Loucy (cell line): ENCODE measurements at regions not wholly inside any gene's neighbourhood (a gene's known extent, or its start where the extent isn't known, plus 50 kb on each side); places are given as distances from the start of the nearest gene placed in this dataset.

ENCODE experiments used
- H2AFZ ChIP-seq: fragments of 200-600 bp; sonication (generic); 2 replicates; pipeline ENCODE4 v1.6.0; 2016; ENCODE audit warnings: antibody characterized with exemption, mild to moderate bottlenecking, low read length, moderate library complexity
- H3F3A ChIP-seq: fragments of 200-600 bp; 2 replicates; pipeline ENCODE4 v1.6.0; 2016; ENCODE audit warnings: antibody characterized with exemption, low read depth, mild to moderate bottlenecking
- H3K27me3 ChIP-seq: fragments of 200-600 bp; sonication (generic); 2 replicates; pipeline ENCODE4 v1.6.1; 2014; ENCODE audit warnings: low read length, mild to moderate bottlenecking; ENCODE audit not compliant: insufficient read depth, poor library complexity, severe bottlenecking
- H3K36me3 ChIP-seq: fragments of 200-600 bp; sonication (generic); 2 replicates; pipeline ENCODE4 v1.6.1; 2016; ENCODE audit warnings: low read length; ENCODE audit not compliant: insufficient read depth
- H3K4me1 ChIP-seq: fragments of 200-600 bp; sonication (generic); 2 replicates; pipeline ENCODE4 v1.5.1; 2014; ENCODE audit warnings: low read length, mild to moderate bottlenecking; ENCODE audit not compliant: insufficient read depth, poor library complexity, severe bottlenecking
- H3K4me2 ChIP-seq: fragments of 200-600 bp; sonication (generic); 2 replicates; pipeline ENCODE4 v1.6.0; 2014; ENCODE audit warnings: antibody characterized with exemption, low read length, low read depth, mild to moderate bottlenecking; ENCODE audit not compliant: poor library complexity, severe bottlenecking
- H3K4me3 ChIP-seq: fragments of 200-600 bp; sonication (generic); 2 replicates; pipeline ENCODE4 v1.5.1; 2014; ENCODE audit warnings: low read length, mild to moderate bottlenecking, mixed read lengths; ENCODE audit not compliant: poor library complexity, severe bottlenecking
- H3K79me2 ChIP-seq: fragments of 200-600 bp; sonication (generic); 2 replicates; pipeline ENCODE4 v1.6.1; 2014; ENCODE audit warnings: low read length; ENCODE audit not compliant: insufficient read depth
- H3K9ac ChIP-seq: fragments of 200-600 bp; sonication (generic); 2 replicates; pipeline ENCODE4 v1.6.0; 2014; ENCODE audit warnings: mild to moderate bottlenecking, low read depth, low read length, moderate library complexity; ENCODE audit not compliant: poor library complexity, severe bottlenecking
- H3K9me2 ChIP-seq: fragments of 200-600 bp; sonication (generic); replicated peaks from 2 replicates; pipeline ENCODE4 v1.6.1; 2016; ENCODE audit warnings: low read depth, low read length, mixed read lengths
- H3K9me3 ChIP-seq: fragments of 200-600 bp; sonication (generic); 2 replicates; pipeline ENCODE4 v1.6.1; 2014; ENCODE audit warnings: mild to moderate bottlenecking, antibody characterized with exemption, low read length, low read depth; ENCODE audit not compliant: insufficient read depth
- H4K20me1 ChIP-seq: fragments of 200-600 bp; sonication (generic); 2 replicates; pipeline ENCODE4 v1.6.0; 2014; ENCODE audit warnings: antibody characterized with exemption, low read length, mild to moderate bottlenecking; ENCODE audit not compliant: insufficient read depth, poor library complexity, severe bottlenecking
- CTCF ChIP-seq: fragments of 200-600 bp; sonication (generic); conservative IDR thresholded peaks from 2 replicates; pipeline ENCODE4 v1.5.1; 2014; ENCODE audit warnings: mild to moderate bottlenecking, antibody characterized with exemption, low read length
- EZH2phosphoT487 ChIP-seq: fragments of 200-600 bp; IDR thresholded peaks from 2 replicates; pipeline ENCODE4 v1.6.1; 2018; ENCODE audit warnings: antibody characterized with exemption, mild to moderate bottlenecking, moderate library complexity, borderline replicate concordance

GRCh38 chr6:109311471-109311870 is 70.8 kb downstream of the CD164 start:
- H3K4me1 ChIP-seq = no peaks in the 10 kb centered on the region
- no peaks in the 10 kb centered on the region for H4K20me1 ChIP-seq
- no peaks in the 10 kb centered on the region for H3F3A ChIP-seq
- no peaks in the 10 kb centered on the region for H3K9me2 ChIP-seq
- no peak overlapping the region for H2AFZ ChIP-seq
- no peaks in the 10 kb centered on the region for H3K27me3 ChIP-seq
- H3K36me3 ChIP-seq = no peaks in the 10 kb centered on the region
- H3K9ac ChIP-seq = no peak overlapping the region
- no peaks in the 10 kb centered on the region for H3K9me3 ChIP-seq
- no peak overlapping the region for H3K4me3 ChIP-seq
- H3K4me2 ChIP-seq = no peak overlapping the region
- no peaks in the 10 kb centered on the region for H3K79me2 ChIP-seq
- no peak for TF ChIP-seq EZH2phosphoT487
- no peak for TF ChIP-seq CTCF

GRCh38 chr6:109309917-109310316 is 72.3 kb downstream of the CD164 start:
- Histone ChIP-seq H3K79me2 (no peaks in the 10 kb centered on the region), H3K9me3 (no peaks in the 10 kb centered on the region), H4K20me1 (no peaks in the 10 kb centered on the region), H3K9me2 (no peaks in the 10 kb centered on the region), H3K9ac (no peak overlapping the region), H3K4me1 (peaks cover 3% of the 10 kb centered on the region), H3F3A (no peaks in the 10 kb centered on the region), H3K36me3 (no peaks in the 10 kb centered on the region), H3K27me3 (no peaks in the 10 kb centered on the region), H2AFZ (no peak overlapping the region), H3K4me2 (no peak overlapping the region), H3K4me3 (no peak overlapping the region)
- TF ChIP-seq EZH2phosphoT487 = no peak
- TF ChIP-seq CTCF = no peak

GRCh38 chr6:109308018-109308492 is 74.2 kb downstream of the CD164 start:
- Histone ChIP-seq H3K4me1 (peaks cover 21% of the 10 kb centered on the region), H3K9me2 (no peaks in the 10 kb centered on the region), H3F3A (no peaks in the 10 kb centered on the region), H4K20me1 (no peaks in the 10 kb centered on the region), H2AFZ (no peak overlapping the region), H3K9me3 (no peaks in the 10 kb centered on the region), H3K4me2 (no peak overlapping the region), H3K27me3 (no peaks in the 10 kb centered on the region), H3K79me2 (no peaks in the 10 kb centered on the region), H3K36me3 (no peaks in the 10 kb centered on the region), H3K4me3 (no peak overlapping the region), H3K9ac (no peak overlapping the region)
- no peak for TF ChIP-seq EZH2phosphoT487
- TF ChIP-seq CTCF = no peak
